ENCODE measurements at regions not wholly inside any gene's neighbourhood (a gene's known extent, or its start where the extent isn't known, plus 50 kb on each side); places are given as distances from the start of the nearest gene placed in this dataset.
"Not testable (repeated sequence)": the region's sequence is repeated elsewhere in the genome, so short reads cannot be mapped to it uniquely, and the experiment has no call there.

GRCh38 chr12:14207905-14208551, 157.5 kb upstream of the ATF7IP start:
- DNase-seq (ENCODE audit: low read depth, low spot score): no peak

GRCh38 chr12:14211947-14212387, 153.5 kb upstream of the ATF7IP start:
- DNase-seq (ENCODE audit: low read depth, low spot score): no peak

- DNase-seq (ENCODE audit: low read depth, low spot score): no peak
These were observed 151.9 kb upstream of the ATF7IP start for GRCh38 chr12:14213542-14213941.

- no peak for DNase-seq (ENCODE audit: low read depth, low spot score)
These were observed 151.0 kb upstream of the ATF7IP start for GRCh38 chr12:14214495-14214894.

GRCh38 chr12:14215949-14216348, 149.5 kb upstream of the ATF7IP start:
- not testable (repeated sequence) for DNase-seq (ENCODE audit: low read depth, low spot score)

GRCh38 chr12:14216405-14217294, 148.8 kb upstream of the ATF7IP start:
- DNase-seq (ENCODE audit: low read depth, low spot score): no peak

- no peak for DNase-seq (ENCODE audit: low read depth, low spot score)
These were observed 146.3 kb upstream of the ATF7IP start for GRCh38 chr12:14219156-14219555.

GRCh38 chr12:14219670-14220069, 145.8 kb upstream of the ATF7IP start:
- not testable (repeated sequence) for DNase-seq (ENCODE audit: low read depth, low spot score)

- DNase-seq (ENCODE audit: low read depth, low spot score): no peak
These were observed 140.4 kb upstream of the ATF7IP start for GRCh38 chr12:14225064-14225463.

GRCh38 chr12:14235176-14235575, 130.3 kb upstream of the ATF7IP start:
- not testable (repeated sequence) for DNase-seq (ENCODE audit: low read depth, low spot score)

- not testable (repeated sequence) for DNase-seq (ENCODE audit: low read depth, low spot score)
These were observed 128.8 kb upstream of the ATF7IP start for GRCh38 chr12:14236641-14237040.

- DNase-seq (ENCODE audit: low read depth, low spot score): no peak
These were observed 127.2 kb upstream of the ATF7IP start for GRCh38 chr12:14238221-14238792.

GRCh38 chr12:14239350-14239934, 126.0 kb upstream of the ATF7IP start:
- DNase-seq (ENCODE audit: low read depth, low spot score): no peak

- no peak for DNase-seq (ENCODE audit: low read depth, low spot score)
These were observed 125.3 kb upstream of the ATF7IP start for GRCh38 chr12:14239935-14240872.

- no peak for DNase-seq (ENCODE audit: low read depth, low spot score)
These were observed 124.6 kb upstream of the ATF7IP start for GRCh38 chr12:14240873-14241220.

GRCh38 chr12:14242825-14243224, 122.7 kb upstream of the ATF7IP start:
- DNase-seq (ENCODE audit: low read depth, low spot score): not testable (repeated sequence)

GRCh38 chr12:14243941-14244340, 121.5 kb upstream of the ATF7IP start:
- no peak for DNase-seq (ENCODE audit: low read depth, low spot score)

- DNase-seq (ENCODE audit: low read depth, low spot score): no peak
These were observed 120.4 kb upstream of the ATF7IP start for GRCh38 chr12:14244876-14245669.

- DNase-seq (ENCODE audit: low read depth, low spot score): no peak
These were observed 118.3 kb upstream of the ATF7IP start for GRCh38 chr12:14247166-14247565.

GRCh38 chr12:14249368-14249767, 116.1 kb upstream of the ATF7IP start:
- DNase-seq (ENCODE audit: low read depth, low spot score): no peak
